ENCODE measurements at regions not wholly inside any gene's neighbourhood (a gene's known extent, or its start where the extent isn't known, plus 50 kb on each side); places are given as distances from the start of the nearest gene placed in this dataset.

DNA sequence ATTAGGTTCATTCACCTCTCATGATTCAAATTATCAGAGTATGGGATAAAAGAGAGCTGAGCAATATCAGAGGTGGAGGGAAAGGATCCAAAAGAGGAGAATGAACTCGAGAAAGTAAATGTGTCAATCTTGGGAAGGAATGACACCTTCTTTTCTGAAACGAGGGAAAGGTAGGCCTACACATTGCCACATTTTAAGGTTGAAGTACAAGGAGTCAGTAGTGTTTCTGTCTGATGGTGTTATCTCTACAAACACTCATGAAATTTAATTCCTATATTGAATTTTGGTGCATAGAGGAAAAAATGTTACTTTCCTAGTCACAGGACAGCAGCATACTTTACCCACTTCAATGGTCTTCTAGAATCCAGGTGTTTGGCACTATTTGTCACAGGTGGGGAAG is 90.2 kb downstream of the DNAJB9 start:
- TF ChIP-seq, protein P1, sequence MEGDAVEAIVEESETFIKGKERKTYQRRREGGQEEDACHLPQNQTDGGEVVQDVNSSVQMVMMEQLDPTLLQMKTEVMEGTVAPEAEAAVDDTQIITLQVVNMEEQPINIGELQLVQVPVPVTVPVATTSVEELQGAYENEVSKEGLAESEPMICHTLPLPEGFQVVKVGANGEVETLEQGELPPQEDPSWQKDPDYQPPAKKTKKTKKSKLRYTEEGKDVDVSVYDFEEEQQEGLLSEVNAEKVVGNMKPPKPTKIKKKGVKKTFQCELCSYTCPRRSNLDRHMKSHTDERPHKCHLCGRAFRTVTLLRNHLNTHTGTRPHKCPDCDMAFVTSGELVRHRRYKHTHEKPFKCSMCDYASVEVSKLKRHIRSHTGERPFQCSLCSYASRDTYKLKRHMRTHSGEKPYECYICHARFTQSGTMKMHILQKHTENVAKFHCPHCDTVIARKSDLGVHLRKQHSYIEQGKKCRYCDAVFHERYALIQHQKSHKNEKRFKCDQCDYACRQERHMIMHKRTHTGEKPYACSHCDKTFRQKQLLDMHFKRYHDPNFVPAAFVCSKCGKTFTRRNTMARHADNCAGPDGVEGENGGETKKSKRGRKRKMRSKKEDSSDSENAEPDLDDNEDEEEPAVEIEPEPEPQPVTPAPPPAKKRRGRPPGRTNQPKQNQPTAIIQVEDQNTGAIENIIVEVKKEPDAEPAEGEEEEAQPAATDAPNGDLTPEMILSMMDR (IDR thresholded peaks at IDR 0.05), result no peak
- TF ChIP-seq POLR2A (IDR thresholded peaks at IDR 0.05), result no peak
- no peak for TF ChIP-seq EP300 (IDR thresholded peaks at IDR 0.05)
